SK-N-SH (cell line): ENCODE measurements at regions not wholly inside any gene's neighbourhood (a gene's known extent, or its start where the extent isn't known, plus 50 kb on each side); places are given as distances from the start of the nearest gene placed in this dataset.

Source experiments
- CTCF ChIA-PET: fragments of 300-600, 350-600 bp; formaldehyde crosslinking; extraction: SDS; loops from one replicate; lab custom pipeline; 2021; lab: Yijun Ruan, JAX
- POLR2A ChIA-PET: fragments of 350-600 bp; sonication (Branson Sonifier 250); formaldehyde crosslinking; extraction: SDS; loops from one replicate; lab custom pipeline; 2020; ENCODE audit warnings: antibody characterized with exemption, inconsistent platforms; lab: Yijun Ruan, JAX
- DNase-seq: peaks from one replicate; pipeline ENCODE4 v3.0.0; 2012
- H2AFZ ChIP-seq: fragments of 200-600 bp; sonication (generic); 2 replicates; pipeline ENCODE4 v1.8.1; 2016; ENCODE audit warnings: antibody characterized with exemption, mild to moderate bottlenecking, low read depth
- H3F3A ChIP-seq: fragments of 200-600 bp; sonication (generic); replicated peaks from 2 replicates; pipeline ENCODE3; 2016; ENCODE audit warnings: antibody characterized with exemption, mild to moderate bottlenecking; ENCODE audit not compliant: insufficient read depth
- H3K27ac ChIP-seq, 2 experiments: fragments of 200-500 bp in 1 of 2; fragments of 200-600 bp in 1 of 2; sonication (Bioruptor generic) in 1 of 2; sonication (generic), shearing (Covaris generic) in 1 of 2; 2 replicates each; pipeline versions ENCODE4 v1.5.1 to v1.6.1; 2014 to 2016; ENCODE audit warnings: low read depth in 2 of 2, inconsistent platforms in 1 of 2, low read length in 1 of 2, mild to moderate bottlenecking in 1 of 2, mixed read lengths in 1 of 2
- H3K27me3 ChIP-seq: fragments of 200-600 bp; sonication (generic), shearing (Covaris generic); 2 replicates; pipeline ENCODE4 v1.6.1; 2016; ENCODE audit warnings: mixed run types; ENCODE audit not compliant: insufficient read depth
- H3K36me3 ChIP-seq, 2 experiments: fragments of 200-500 bp in 1 of 2; fragments of 200-600 bp in 1 of 2; sonication (Bioruptor generic) in 1 of 2; sonication (generic) in 1 of 2; replicated peaks in 1 of 2; 2 replicates each; pipeline versions ENCODE3 to v1.5.1; 2014 to 2016; ENCODE audit warnings: low read length in 1 of 2, mild to moderate bottlenecking in 1 of 2; ENCODE audit not compliant: insufficient read depth in 2 of 2, control insufficient read depth in 1 of 2
- H3K4me1 ChIP-seq, 2 experiments: fragments of 200-500 bp in 1 of 2; fragments of 200-600 bp in 1 of 2; sonication (Bioruptor generic) in 1 of 2; sonication (generic), shearing (Covaris generic) in 1 of 2; 2 replicates each; pipeline versions ENCODE4 v1.5.1 to v1.6.1; 2014 to 2016; ENCODE audit warnings: low read depth in 1 of 2, low read length in 1 of 2, mixed run types in 1 of 2; ENCODE audit not compliant: insufficient read depth in 2 of 2, control insufficient read depth in 1 of 2
- H3K4me2 ChIP-seq: fragments of 200-600 bp; sonication (generic), shearing (Covaris generic); 2 replicates; pipeline ENCODE4 v1.6.1; 2017; ENCODE audit warnings: mixed run types
- H3K4me3 ChIP-seq, 2 experiments: fragments of 200-500 bp in 1 of 2; fragments of 200-600 bp in 1 of 2; sonication (Bioruptor generic) in 1 of 2; sonication (generic), shearing (Covaris generic) in 1 of 2; 2 replicates each; pipeline versions ENCODE4 v1.5.1 to v1.8.1; 2014 to 2016; ENCODE audit warnings: low read depth in 2 of 2, inconsistent platforms in 1 of 2, low read length in 1 of 2, mild to moderate bottlenecking in 1 of 2, mixed read lengths in 1 of 2, moderate library complexity in 1 of 2
- H3K79me2 ChIP-seq: fragments of 200-600 bp; sonication (generic); 2 replicates; pipeline ENCODE4 v1.8.1; 2017; ENCODE audit warnings: mild to moderate bottlenecking; ENCODE audit not compliant: insufficient read depth
- H3K9ac ChIP-seq: fragments of 200-600 bp; sonication (generic); 2 replicates; pipeline ENCODE4 v1.6.1; 2017; ENCODE audit warnings: mixed run types
- H3K9me2 ChIP-seq: fragments of 200-600 bp; sonication (generic); 2 replicates; pipeline ENCODE4 v1.6.1; 2017; ENCODE audit warnings: mixed run types
- H3K9me3 ChIP-seq: fragments of 200-600 bp; sonication (generic); 2 replicates; pipeline ENCODE4 v1.6.1; 2017; ENCODE audit warnings: mixed run types, mild to moderate bottlenecking, moderate library complexity
- H4K20me1 ChIP-seq: fragments of 200-600 bp; sonication (generic); 2 replicates; pipeline ENCODE4 v1.6.1; 2017; ENCODE audit warnings: mild to moderate bottlenecking, mixed run types; ENCODE audit not compliant: insufficient read depth
- CTCF ChIP-seq: fragments of 200-600 bp; sonication (generic); IDR thresholded peaks from 2 replicates; pipeline ENCODE4 v1.6.1; 2017; ENCODE audit warnings: antibody characterized with exemption, mild to moderate bottlenecking, moderate library complexity
- EZH2phosphoT487 ChIP-seq: fragments of 200-600 bp; sonication (generic); IDR thresholded peaks from 2 replicates; pipeline ENCODE4 v1.6.1; 2017; ENCODE audit warnings: low read depth, mixed run types, mild to moderate bottlenecking, antibody characterized with exemption, moderate library complexity, borderline replicate concordance
- FOSL2 ChIP-seq: IDR thresholded peaks from 2 replicates; pipeline ENCODE4 v1.4.0; 2012; ENCODE audit warnings: low read depth, mild to moderate bottlenecking, moderate library complexity, borderline replicate concordance
- FOXJ3 ChIP-seq: sonication (generic); formaldehyde crosslinking; IDR thresholded peaks from 2 replicates; pipeline ENCODE4 v1.5.1; 2020; ENCODE audit warnings: mild to moderate bottlenecking, missing genetic modification reagents
- GABPA ChIP-seq: IDR thresholded peaks from 2 replicates; pipeline ENCODE4 v1.4.0; 2012; ENCODE audit warnings: low read depth, mild to moderate bottlenecking
- IRF3 ChIP-seq: fragments of 150-350 bp; IDR thresholded peaks from 2 replicates; pipeline ENCODE4 v1.6.1; 2016; ENCODE audit warnings: mild to moderate bottlenecking, low read depth, low read length
- MXI1 ChIP-seq: IDR thresholded peaks from 2 replicates; pipeline ENCODE4 v1.6.1; 2012; ENCODE audit warnings: mild to moderate bottlenecking, low read depth, low read length, improper control_type of control experiment
- NFIC ChIP-seq: IDR thresholded peaks from 2 replicates; pipeline ENCODE4 v1.4.0; 2012; ENCODE audit warnings: borderline replicate concordance
- POLR2AphosphoS5 ChIP-seq: IDR thresholded peaks from 2 replicates; pipeline ENCODE4 v1.6.1; 2012; ENCODE audit warnings: low read depth, low read length
- RFX5 ChIP-seq: IDR thresholded peaks from 2 replicates; pipeline ENCODE4 v1.6.1; 2012; ENCODE audit warnings: mild to moderate bottlenecking, improper control_type of control experiment, low read length
- RXRA ChIP-seq: IDR thresholded peaks from 2 replicates; pipeline ENCODE4 v1.4.0; 2012; ENCODE audit warnings: low read depth, mild to moderate bottlenecking, borderline replicate concordance
- SIN3A ChIP-seq: IDR thresholded peaks from 2 replicates; pipeline ENCODE4 v1.6.1; 2012; ENCODE audit warnings: low read depth, mild to moderate bottlenecking, low read length, moderate library complexity, borderline replicate concordance
- SMC3 ChIP-seq: IDR thresholded peaks from 2 replicates; pipeline ENCODE4 v1.6.1; 2012; ENCODE audit warnings: low read depth, low read length, improper control_type of control experiment
- WGBS: methylation state at CpG from one replicate; pipeline ENCODE4 v1.1.6; 2017; ENCODE audit warnings: low lambda C conversion rate; 5-methylcytosine and 5-hydroxymethylcytosine counted together
- TF ChIP-seq, protein P1 (sequence below): IDR thresholded peaks from 2 replicates; pipeline ENCODE4 v1.4.0; 2012; ENCODE audit warnings: low read depth

DNA sequence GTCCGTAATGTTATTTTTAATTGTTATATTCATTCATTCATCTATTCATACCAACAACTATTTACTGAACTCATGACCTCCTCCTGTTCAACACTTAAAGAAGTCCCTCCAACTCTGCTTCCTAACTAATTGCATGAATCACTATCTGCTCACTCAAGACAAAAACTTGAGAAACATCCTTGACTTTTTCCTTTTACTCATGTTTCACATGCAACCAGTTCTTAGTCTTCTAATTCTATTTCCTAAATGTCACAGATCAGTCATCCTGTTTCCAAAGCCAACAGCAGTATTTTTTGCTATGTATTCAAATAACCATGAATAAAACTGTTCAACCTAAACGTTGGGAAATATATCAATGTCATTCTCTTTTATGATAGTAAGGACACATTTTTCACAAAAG, 124.6 kb upstream of the GBE1 start:
- H3K4me2 ChIP-seq = no peak overlapping the region
- 48% methylated on average over 2 of the region's 2 CpGs for WGBS

GRCh38 chr3:81884791-81885190, 123.3 kb upstream of the GBE1 start:
- no peaks in the 10 kb centered on the region for H3K9me2 ChIP-seq
- no peaks in the 10 kb centered on the region for H3K9me3 ChIP-seq
- H4K20me1 ChIP-seq = no peaks in the 10 kb centered on the region
- H3K27me3 ChIP-seq = no peaks in the 10 kb centered on the region
- H3K36me3 ChIP-seq = no peaks in the 10 kb centered on the region
- ChIA-PET POLR2A (no interaction called here), CTCF (no interaction called here)
- TF ChIP-seq FOSL2 (no peak), NFIC (no peak), SMC3 (no peak), RFX5 (no peak), IRF3 (no peak), MXI1 (no peak), EZH2phosphoT487 (no peak), RXRA (no peak), FOXJ3 (CRISPR knock-in tag) (no peak)
- no peaks in the 10 kb centered on the region for H3K4me1 ChIP-seq
- no peak overlapping the region for H3K27ac ChIP-seq
- no peak overlapping the region for H2AFZ ChIP-seq
- no peaks in the 10 kb centered on the region for H3K79me2 ChIP-seq
- WGBS = 56% methylated on average over 3 of the region's 3 CpGs
- no peaks in the 10 kb centered on the region for H3F3A ChIP-seq
- no peak for DNase-seq
- no peak overlapping the region for H3K4me2 ChIP-seq
- H3K9ac ChIP-seq = no peak overlapping the region
- H3K4me3 ChIP-seq = no peak overlapping the region

More for the DNA sequence above, 124.6 kb upstream of the GBE1 start:
- H3K9ac ChIP-seq = no peak overlapping the region
- H3K9me2 ChIP-seq = no peaks in the 10 kb centered on the region
- POLR2A ChIA-PET = no interaction called here
- TF ChIP-seq, protein P1, sequence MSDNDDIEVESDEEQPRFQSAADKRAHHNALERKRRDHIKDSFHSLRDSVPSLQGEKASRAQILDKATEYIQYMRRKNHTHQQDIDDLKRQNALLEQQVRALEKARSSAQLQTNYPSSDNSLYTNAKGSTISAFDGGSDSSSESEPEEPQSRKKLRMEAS = no peak
- TF ChIP-seq CTCF = no peak
- no peak for TF ChIP-seq SIN3A
- TF ChIP-seq GABPA = no peak
- no peak for TF ChIP-seq MXI1
- no peak for TF ChIP-seq POLR2AphosphoS5
- CTCF ChIA-PET = interaction anchor here (0.8 kb wide), 1 partner anchor 24 kb away, joined by 3 read pairs; no protein-coding TSS in a partner anchor
- no peaks in the 10 kb centered on the region for H3K4me1 ChIP-seq
- H3K27me3 ChIP-seq = no peaks in the 10 kb centered on the region
- H3K36me3 ChIP-seq = no peaks in the 10 kb centered on the region
- no peaks in the 10 kb centered on the region for H3K9me3 ChIP-seq
- DNase-seq = no peak
- H2AFZ ChIP-seq = no peak overlapping the region
- no peaks in the 10 kb centered on the region for H3F3A ChIP-seq
- H3K79me2 ChIP-seq = no peaks in the 10 kb centered on the region
- H4K20me1 ChIP-seq = no peaks in the 10 kb centered on the region
- no peak overlapping the region for H3K27ac ChIP-seq
- H3K4me3 ChIP-seq = no peak overlapping the region
